Pancreas (tissue), 10 donors: ENCODE measurements at regions not wholly inside any gene's neighbourhood (a gene's known extent, or its start where the extent isn't known, plus 50 kb on each side); places are given as distances from the start of the nearest gene placed in this dataset.

Experiments
- ATAC-seq, 4 donors: fragments of 200-7000 bp; cut with Tn5 transposase; one replicate each; pipeline versions ENCODE4 v1.8.0 to v1.9.1; 2020; ENCODE audit warnings: mild to moderate bottlenecking in 4 of 4, moderate library complexity in 4 of 4
- DNase-seq, 6 donors: peaks; one replicate each; pipeline ENCODE4 v3.0.0-alpha.2; 2020
- FAIRE-seq: peaks from 2 replicates; lab custom pipeline; 2012; peaks lifted over from hg19 to GRCh38; lab: Jason Lieb, UNC
- H3K27ac ChIP-seq, 4 donors: fragments of 200-600 bp; sonication (generic); 1 replicate in 3 of 4; 2 replicates in 1 of 4; pipeline versions ENCODE4 v1.5.0 to v1.8.0; 2020
- H3K27me3 ChIP-seq, 4 donors: fragments of 200-600 bp; one replicate each; pipeline ENCODE4 v1.8.0; 2021
- H3K36me3 ChIP-seq, 3 donors: fragments of 200-600 bp; sonication (generic) in 1 of 3; one replicate each; pipeline versions ENCODE4 v1.5.0 to v1.8.0; 2020 to 2021
- H3K4me1 ChIP-seq, 3 donors: fragments of 200-600 bp; one replicate each; pipeline ENCODE4 v1.8.0; 2021
- H3K4me3 ChIP-seq, 4 donors: fragments of 200-600 bp; sonication (generic) in 2 of 4; one replicate each; pipeline versions ENCODE4 v1.5.0 to v1.8.0; 2020 to 2021
- H3K9me3 ChIP-seq, 4 donors: fragments of 200-600 bp; one replicate each; pipeline ENCODE4 v1.8.0; 2021
- CTCF ChIP-seq, 4 donors: fragments of 200-600 bp; sonication (generic) in 3 of 4; IDR thresholded peaks; one replicate each; pipeline versions ENCODE4 v1.5.0 to v1.8.0; 2021; ENCODE audit warnings: antibody characterized with exemption in 4 of 4
- WGBS, 2 donors: extraction: QIAGEN DNeasy Blood & Tissue Kit; methylation state at CpG; one replicate each; pipeline ENCODE4 v1.1.7; 2013; 5-methylcytosine and 5-hydroxymethylcytosine counted together
- intact Hi-C, 3 donors: fragments of 100-400 bp; cut with DNase I; formaldehyde crosslinking; loops; one replicate each; pipeline versions ENCODE4 v1.11.1 to v1.14.2; 2022
- donor health status: healthy with polysubstance abuse.
- donor health status: DM: no; HTN: no; CAD: no; lungs with moderate emphysema.
- donor health status: DM: no; HTN: no; CAD: no.
- donor health status: control.
- donor health status: control.
- donor health status: Bipolar disorder and iron deficiency.
- donor health status: DM: yes; HTN: yes; CAD: no.
- donor health status: DM: no; HTN: no; CAD: no.
- donor health status: DM: no; HTN: no; CAD: no.
- donor health status: DM: yes; HTN: yes; CAD: no.

GRCh38 chrX:8232406-8232805 is 61.3 kb upstream of the VCX2 start:
- Histone ChIP-seq H3K4me3 (no peak overlapping the region), H3K27ac (no peak overlapping the region), H3K27me3 (no peaks in the 10 kb centered on the region), H3K4me1 (no peaks in the 10 kb centered on the region), H3K36me3 (no peaks in the 10 kb centered on the region), H3K9me3 (no peaks in the 10 kb centered on the region)
- intact Hi-C loops = no loop called here
- 69 to 80% methylated on average over 2 of the region's 2 CpGs for WGBS, 2 donors
- DNase-seq (no peak), FAIRE-seq (no peak), ATAC-seq (no peak)
- TF ChIP-seq CTCF (IDR thresholded peaks at IDR 0.05) = no peak

- 90 to 96% methylated on average over 2 of the region's 2 CpGs for WGBS, 2 donors
- Histone ChIP-seq H3K4me1 (no peaks in the 10 kb centered on the region), H3K9me3 (no peaks in the 10 kb centered on the region), H3K36me3 (no peaks in the 10 kb centered on the region), H3K4me3 (no peak overlapping the region), H3K27me3 (no peaks in the 10 kb centered on the region), H3K27ac (no peak overlapping the region)
- intact Hi-C loops = no loop called here
- DNase-seq (no peak), FAIRE-seq (no peak), ATAC-seq (no peak)
- no peak for TF ChIP-seq CTCF (IDR thresholded peaks at IDR 0.05)
These were observed 62.0 kb upstream of the VCX2 start for GRCh38 chrX:8233091-8233490.

- ATAC-seq (no peak), DNase-seq (no peak), FAIRE-seq (no peak)
- no peaks in the 10 kb centered on the region for H3K36me3 ChIP-seq
- intact Hi-C loops = no loop called here
- no peak for TF ChIP-seq CTCF (IDR thresholded peaks at IDR 0.05)
- no peak overlapping the region for H3K27ac ChIP-seq
- no peak overlapping the region for H3K4me3 ChIP-seq
- H3K9me3 ChIP-seq = no peaks in the 10 kb centered on the region
- H3K4me1 ChIP-seq = no peaks in the 10 kb centered on the region
- H3K27me3 ChIP-seq = no peaks in the 10 kb centered on the region
These were observed 64.0 kb upstream of the VCX2 start for GRCh38 chrX:8235026-8235425.

GRCh38 chrX:8237718-8238117 is 66.7 kb upstream of the VCX2 start:
- DNase-seq = no peak
- Histone ChIP-seq H3K4me3 (no peak overlapping the region), H3K27ac (no peak overlapping the region), H3K36me3 (no peaks in the 10 kb centered on the region), H3K9me3 (no peaks in the 10 kb centered on the region), H3K27me3 (no peaks in the 10 kb centered on the region), H3K4me1 (no peaks in the 10 kb centered on the region)
- no peak for FAIRE-seq
- TF ChIP-seq CTCF (IDR thresholded peaks at IDR 0.05) = no peak
- intact Hi-C loops = no loop called here
- ATAC-seq = no peak
- WGBS, 2 donors = 88 to 89% methylated on average over 6 of the region's 6 CpGs

GRCh38 chrX:8242431-8243020 is 71.5 kb upstream of the VCX2 start:
- Histone ChIP-seq H3K4me1 (no peaks in the 10 kb centered on the region), H3K4me3 (no peak overlapping the region), H3K9me3 (no peaks in the 10 kb centered on the region), H3K27me3 (no peaks in the 10 kb centered on the region), H3K27ac (no peak overlapping the region), H3K36me3 (no peaks in the 10 kb centered on the region)
- DNase-seq (no peak), ATAC-seq (no peak), FAIRE-seq (no peak)
- TF ChIP-seq CTCF (IDR thresholded peaks at IDR 0.05) = no peak
- intact Hi-C loops = no loop called here
- WGBS, 2 donors = 75 to 82% methylated on average over 7 of the region's 7 CpGs
